ENCODE measurements at regions not wholly inside any gene's neighbourhood (a gene's known extent, or its start where the extent isn't known, plus 50 kb on each side); places are given as distances from the start of the nearest gene placed in this dataset.

DNA sequence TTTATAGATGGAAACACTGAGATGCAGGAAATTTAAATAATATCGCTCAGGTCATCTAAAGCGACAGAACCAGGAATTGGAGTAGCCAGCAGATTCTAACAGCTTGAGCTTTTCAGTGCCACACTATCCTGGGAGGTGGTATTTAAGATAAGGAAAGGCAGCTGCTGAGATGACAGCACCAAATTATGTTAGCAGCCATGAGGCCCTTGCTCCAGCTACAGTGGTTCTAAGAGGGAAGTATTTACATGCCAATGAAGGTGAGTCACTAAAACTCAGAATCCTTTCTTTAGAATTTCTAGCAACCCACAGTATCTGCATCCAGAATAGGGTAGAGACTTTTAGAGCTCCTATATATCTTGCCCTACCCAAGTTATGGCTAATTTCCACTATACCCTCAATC is 127.0 kb upstream of the VLDLR start:
- Histone ChIP-seq H3K4me1 (ENCODE audit: insufficient read depth, low read length) (peaks cover 11% of the 10 kb centered on the region), H3K79me2 (ENCODE audit: insufficient read depth, low read length) (no peaks in the 10 kb centered on the region), H3K4me3 (ENCODE audit: insufficient read depth, low read depth, low read length) (no peak overlapping the region), H3K4me2 (ENCODE audit: low read length) (peak overlapping the region; percentile 28), H3K27ac (ENCODE audit: low read depth, low read length) (no peak overlapping the region), H3K27me3 (ENCODE audit: insufficient read depth, low read length) (no peaks in the 10 kb centered on the region), H3K9ac (ENCODE audit: low read length) (no peak overlapping the region), H2AFZ (ENCODE audit: low read depth, low read length) (no peak overlapping the region), H4K20me1 (ENCODE audit: insufficient read depth, low read length) (no peaks in the 10 kb centered on the region), H3K36me3 (ENCODE audit: insufficient read depth, low read length) (no peaks in the 10 kb centered on the region), H3K9me3 (ENCODE audit: insufficient read depth, low read depth, low read length) (no peaks in the 10 kb centered on the region)
- H3K4me3 Mint-ChIP-seq (ENCODE audit: unreplicated experiment) = peak overlapping the region; percentile 25
- peak; percentile 89 for FAIRE-seq
- H3K4me1 Mint-ChIP-seq (ENCODE audit: low read depth, unreplicated experiment) = peaks cover 38% of the 10 kb centered on the region
- TF ChIP-seq CTCF (IDR thresholded peaks at IDR 0.05; ENCODE audit: insufficient read depth, low read depth, low read length) (no peak), EZH2 (IDR thresholded peaks at IDR 0.05; ENCODE audit: insufficient read depth, low read length) (no peak)
- no peaks in the 10 kb centered on the region for H3K9me3 Mint-ChIP-seq (ENCODE audit: unreplicated experiment)
- no peaks in the 10 kb centered on the region for H3K27me3 Mint-ChIP-seq (ENCODE audit: low read depth, unreplicated experiment)
- H3K36me3 Mint-ChIP-seq (ENCODE audit: low read depth, unreplicated experiment) = peaks cover 4% of the 10 kb centered on the region
- peak; percentile 84 for DNase-seq (ENCODE audit: low read depth)
- peak overlapping the region; percentile 77 for H3K27ac Mint-ChIP-seq (ENCODE audit: unreplicated experiment)

GRCh38 chr9:2495221-2496005 is 126.2 kb upstream of the VLDLR start:
- Mint-ChIP-seq H3K4me1 (ENCODE audit: low read depth, unreplicated experiment) (peaks cover 34% of the 10 kb centered on the region), H3K4me3 (ENCODE audit: unreplicated experiment) (no peak overlapping the region), H3K9me3 (ENCODE audit: unreplicated experiment) (no peaks in the 10 kb centered on the region), H3K36me3 (ENCODE audit: low read depth, unreplicated experiment) (peaks cover 4% of the 10 kb centered on the region), H3K27me3 (ENCODE audit: low read depth, unreplicated experiment) (no peaks in the 10 kb centered on the region), H3K27ac (ENCODE audit: unreplicated experiment) (peak overlapping the region; percentile 77)
- Histone ChIP-seq H3K27me3 (ENCODE audit: insufficient read depth, low read length) (no peaks in the 10 kb centered on the region), H3K9me3 (ENCODE audit: insufficient read depth, low read depth, low read length) (no peaks in the 10 kb centered on the region), H3K4me3 (ENCODE audit: insufficient read depth, low read depth, low read length) (no peak overlapping the region), H3K36me3 (ENCODE audit: insufficient read depth, low read length) (no peaks in the 10 kb centered on the region), H3K9ac (ENCODE audit: low read length) (no peak overlapping the region), H3K4me2 (ENCODE audit: low read length) (peak overlapping the region; percentile 28), H2AFZ (ENCODE audit: low read depth, low read length) (no peak overlapping the region), H3K4me1 (ENCODE audit: insufficient read depth, low read length) (peaks cover 11% of the 10 kb centered on the region), H3K79me2 (ENCODE audit: insufficient read depth, low read length) (no peaks in the 10 kb centered on the region), H3K27ac (ENCODE audit: low read depth, low read length) (no peak overlapping the region), H4K20me1 (ENCODE audit: insufficient read depth, low read length) (no peaks in the 10 kb centered on the region)
- FAIRE-seq = no peak
- no peak for TF ChIP-seq EZH2 (IDR thresholded peaks at IDR 0.05; ENCODE audit: insufficient read depth, low read length)
- TF ChIP-seq CTCF (IDR thresholded peaks at IDR 0.05; ENCODE audit: insufficient read depth, low read depth, low read length) = no peak
- DNase-seq (ENCODE audit: low read depth) = peak; percentile 43

DNA sequence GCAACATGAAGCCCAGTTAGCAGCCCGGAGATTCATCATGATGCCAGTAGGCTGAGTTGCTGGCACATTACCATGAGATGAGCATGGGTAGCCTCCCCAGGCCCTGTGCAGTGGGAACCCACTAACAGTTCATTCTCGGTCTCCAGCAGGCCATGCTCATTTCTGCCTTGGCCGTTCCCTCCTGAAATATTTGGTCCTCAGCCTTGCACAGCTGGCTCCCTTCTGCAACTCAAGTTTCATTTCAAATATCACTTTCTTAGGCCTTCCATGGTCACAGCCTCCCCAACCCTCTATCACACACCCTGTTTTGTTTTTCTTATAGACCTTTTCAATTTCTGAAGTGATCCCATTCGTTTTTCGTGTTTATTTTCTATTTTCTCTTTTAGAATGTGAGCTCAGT is 125.4 kb upstream of the VLDLR start:
- Mint-ChIP-seq H3K27me3 (ENCODE audit: low read depth, unreplicated experiment) (no peaks in the 10 kb centered on the region), H3K4me3 (ENCODE audit: unreplicated experiment) (no peak overlapping the region), H3K4me1 (ENCODE audit: low read depth, unreplicated experiment) (peaks cover 34% of the 10 kb centered on the region), H3K9me3 (ENCODE audit: unreplicated experiment) (no peaks in the 10 kb centered on the region), H3K27ac (ENCODE audit: unreplicated experiment) (no peak overlapping the region), H3K36me3 (ENCODE audit: low read depth, unreplicated experiment) (peaks cover 4% of the 10 kb centered on the region)
- Histone ChIP-seq H3K9ac (ENCODE audit: low read length) (no peak overlapping the region), H3K4me2 (ENCODE audit: low read length) (no peak overlapping the region), H3K27me3 (ENCODE audit: insufficient read depth, low read length) (no peaks in the 10 kb centered on the region), H3K4me1 (ENCODE audit: insufficient read depth, low read length) (peaks cover 11% of the 10 kb centered on the region), H4K20me1 (ENCODE audit: insufficient read depth, low read length) (no peaks in the 10 kb centered on the region), H3K4me3 (ENCODE audit: insufficient read depth, low read depth, low read length) (no peak overlapping the region), H3K9me3 (ENCODE audit: insufficient read depth, low read depth, low read length) (no peaks in the 10 kb centered on the region), H2AFZ (ENCODE audit: low read depth, low read length) (no peak overlapping the region), H3K79me2 (ENCODE audit: insufficient read depth, low read length) (no peaks in the 10 kb centered on the region), H3K36me3 (ENCODE audit: insufficient read depth, low read length) (no peaks in the 10 kb centered on the region), H3K27ac (ENCODE audit: low read depth, low read length) (no peak overlapping the region)
- FAIRE-seq (no peak), DNase-seq (ENCODE audit: low read depth) (no peak)
- TF ChIP-seq CTCF (IDR thresholded peaks at IDR 0.05; ENCODE audit: insufficient read depth, low read depth, low read length) = no peak
- no peak for TF ChIP-seq EZH2 (IDR thresholded peaks at IDR 0.05; ENCODE audit: insufficient read depth, low read length)

All from astrocyte (in vitro differentiated cells and primary cell).